C4-2B (cell line): ENCODE measurements at regions not wholly inside any gene's neighbourhood (a gene's known extent, or its start where the extent isn't known, plus 50 kb on each side); places are given as distances from the start of the nearest gene placed in this dataset.

Experiments
- H3K27ac ChIP-seq: fragments of 450-650 bp; 2 replicates; pipeline ENCODE4 v1.5.1; 2017
- CTCF ChIP-seq: fragments of 450-650 bp; conservative IDR thresholded peaks from 2 replicates; pipeline ENCODE4 v1.5.1; 2017; ENCODE audit warnings: mild to moderate bottlenecking
- ZFX ChIP-seq: fragments of 450-650 bp; IDR thresholded peaks from 2 replicates; pipeline ENCODE4 v1.6.1; 2017

DNA sequence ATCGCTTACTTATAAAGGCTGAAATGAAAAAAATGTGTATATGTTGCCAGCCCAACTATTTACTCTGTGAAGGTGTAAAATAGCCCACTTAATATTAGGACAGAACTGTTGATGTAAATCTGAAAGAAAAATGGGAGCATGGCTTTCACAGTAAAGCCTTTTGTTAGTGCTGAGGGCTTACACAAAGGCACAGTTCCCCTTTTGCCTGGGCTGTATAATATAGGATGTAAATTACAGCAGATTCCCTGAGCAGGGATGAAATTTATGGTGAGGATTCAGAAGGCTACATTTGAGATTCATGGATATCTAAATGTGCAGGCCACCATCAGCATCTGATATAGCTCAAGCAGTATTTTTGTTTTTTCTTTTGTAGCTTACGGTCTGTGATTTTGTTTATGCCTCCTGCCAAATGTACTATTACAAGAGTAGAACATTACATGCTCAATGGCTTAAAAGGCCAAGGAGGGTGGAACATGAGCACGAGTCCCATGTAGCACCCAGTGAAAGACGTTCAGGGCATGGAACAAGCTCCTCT is 109.1 kb upstream of the ATP10A start:
- TF ChIP-seq ZFX: no peak
- TF ChIP-seq CTCF: no peak
- no peak overlapping the region for H3K27ac ChIP-seq

DNA sequence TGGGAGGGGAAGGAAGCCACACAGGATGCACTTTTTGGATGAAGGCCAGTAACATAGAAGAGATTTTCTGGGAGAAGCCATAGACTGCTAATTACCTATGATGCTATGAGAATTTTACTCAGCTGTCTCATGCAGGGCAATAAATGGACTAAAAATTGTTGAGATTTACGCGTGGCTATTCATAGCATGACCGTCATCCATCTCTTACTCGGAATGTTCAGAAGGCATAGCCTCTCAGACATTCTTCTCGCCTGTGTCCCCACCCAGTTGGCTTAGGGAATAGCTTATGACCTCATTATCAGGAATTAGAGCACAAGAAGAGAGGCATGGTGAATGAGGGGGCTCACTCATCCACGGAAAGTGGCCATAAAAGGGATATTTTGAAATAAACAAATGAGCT is 107.9 kb upstream of the ATP10A start:
- no peak for TF ChIP-seq ZFX
- no peak for TF ChIP-seq CTCF
- no peak overlapping the region for H3K27ac ChIP-seq

DNA sequence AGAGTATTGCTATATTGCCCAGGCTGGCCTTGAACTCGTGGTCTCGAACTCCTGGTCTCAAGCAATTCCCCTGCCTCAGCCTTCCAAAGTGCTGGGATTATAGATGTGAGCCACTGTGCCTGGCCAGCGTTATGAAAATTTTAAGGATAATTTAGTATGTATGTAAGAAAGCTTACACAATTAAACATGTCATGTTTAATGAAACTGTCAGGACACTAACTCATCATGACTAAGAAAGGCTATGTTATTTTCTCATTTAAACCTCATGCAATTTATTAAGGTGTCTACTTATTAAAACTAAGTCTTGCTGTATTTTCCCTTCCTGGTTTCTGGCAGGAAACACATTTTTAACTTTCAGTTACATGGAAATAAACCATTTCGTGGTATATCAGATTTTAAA is 106.8 kb upstream of the ATP10A start:
- no peak overlapping the region for H3K27ac ChIP-seq
- TF ChIP-seq ZFX (no peak), CTCF (no peak)

- no peak overlapping the region for H3K27ac ChIP-seq
- TF ChIP-seq CTCF (no peak), ZFX (no peak)
Measured at GRCh38 chr15:25967116-25967515, 104.0 kb upstream of the ATP10A start.

GRCh38 chr15:25965326-25965725 is 102.2 kb upstream of the ATP10A start:
- no peak overlapping the region for H3K27ac ChIP-seq
- TF ChIP-seq CTCF (no peak), ZFX (no peak)

GRCh38 chr15:25960273-25960672 is 97.1 kb upstream of the ATP10A start:
- H3K27ac ChIP-seq: no peak overlapping the region
- TF ChIP-seq ZFX (no peak), CTCF (no peak)

- H3K27ac ChIP-seq: no peak overlapping the region
- TF ChIP-seq ZFX (no peak), CTCF (no peak)
Measured at GRCh38 chr15:25959100-25959499, 96.0 kb upstream of the ATP10A start.
